SK-N-MC (cell line): ENCODE measurements at regions not wholly inside any gene's neighbourhood (a gene's known extent, or its start where the extent isn't known, plus 50 kb on each side); places are given as distances from the start of the nearest gene placed in this dataset.

Experiments used
- EZH2 ChIP-seq: fragments of 200-600 bp; sonication (generic); IDR thresholded peaks from one replicate; pipeline ENCODE4 v1.6.1; 2017; ENCODE audit warnings: antibody characterized with exemption
- FOXP2 ChIP-seq: optimal IDR thresholded peaks from 2 replicates; pipeline ENCODE3; 2011; ENCODE audit warnings: mild to moderate bottlenecking, moderate library complexity; ENCODE audit not compliant: insufficient read depth; ENCODE audit errors: extremely low read length, control extremely low read depth
- POLR2AphosphoS5 ChIP-seq: IDR thresholded peaks from 2 replicates; pipeline ENCODE4 v1.6.1; 2012; ENCODE audit warnings: mild to moderate bottlenecking, low read depth, low read length, borderline replicate concordance

- TF ChIP-seq EZH2 (no peak), POLR2AphosphoS5 (no peak), FOXP2 (no peak)
These were observed 592.6 kb upstream of the SLIT2 start for GRCh38 chr4:19659101-19659500.
